ENCODE measurements at regions not wholly inside any gene's neighbourhood (a gene's known extent, or its start where the extent isn't known, plus 50 kb on each side); places are given as distances from the start of the nearest gene placed in this dataset.
A peak's percentile ranks its signal among the peaks of the same experiment; 100 is the strongest.

- no peak for TF ChIP-seq CTCF (IDR thresholded peaks at IDR 0.05)
- Histone ChIP-seq H3K4me1 (peaks cover 0 to 34% (median 16%) of the 10 kb centered on the region in 9 donors), H3K27ac (peak overlapping the region in 5 of 10 donors; percentile 33 to 86 (median 70)), H3K36me3 (no peaks in the 10 kb centered on the region), H3K4me3 (no peak overlapping the region), H3K9me3 (no peaks in the 10 kb centered on the region), H3K27me3 (no peaks in the 10 kb centered on the region)
- WGBS, 2 donors = 60 to 68% methylated on average over 8 of the region's 8 CpGs
- DNase-seq (peak; percentile 18 to 32), ATAC-seq (peak in 7 of 8 donors; percentile 41 to 89 (median 65))
- intact Hi-C loops (cut with DNase I) = no loop called here
Measured at GRCh38 chr5:68041293-68041692, 174.3 kb upstream of the PIK3R1 start.

GRCh38 chr5:68037546-68037945 is 178.0 kb upstream of the PIK3R1 start:
- ATAC-seq (peak in 1 of 8 donors; percentile 44), DNase-seq (no peak)
- H3K9me3 ChIP-seq = no peaks in the 10 kb centered on the region
- no peak overlapping the region for H3K4me3 ChIP-seq
- WGBS, 2 donors = 75 to 82% methylated on average over 6 of the region's 6 CpGs
- no peaks in the 10 kb centered on the region for H3K27me3 ChIP-seq
- intact Hi-C loops (cut with DNase I) = no loop called here
- H3K4me1 ChIP-seq = peaks cover 0 to 33% (median 26%) of the 10 kb centered on the region in 9 donors
- no peak for TF ChIP-seq CTCF (IDR thresholded peaks at IDR 0.05)
- H3K27ac ChIP-seq = no peak overlapping the region
- H3K36me3 ChIP-seq = no peaks in the 10 kb centered on the region

GRCh38 chr5:68033961-68034571 is 181.5 kb upstream of the PIK3R1 start:
- no peak overlapping the region for H3K4me3 ChIP-seq
- H3K36me3 ChIP-seq = no peaks in the 10 kb centered on the region
- WGBS, 2 donors = 88 to 89% methylated on average over 4 of the region's 4 CpGs
- no peak overlapping the region for H3K27ac ChIP-seq
- peak in 3 of 8 donors; percentile 35 to 42 (median 35) for ATAC-seq
- DNase-seq = peak; percentile 15 to 16
- no peak for TF ChIP-seq CTCF (IDR thresholded peaks at IDR 0.05)
- intact Hi-C loops (cut with DNase I) = no loop called here
- no peaks in the 10 kb centered on the region for H3K9me3 ChIP-seq
- H3K27me3 ChIP-seq = no peaks in the 10 kb centered on the region
- H3K4me1 ChIP-seq = peaks cover 0 to 19% (median 12%) of the 10 kb centered on the region in 9 donors

- ATAC-seq (no peak), DNase-seq (no peak)
- no peak overlapping the region for H3K4me3 ChIP-seq
- H3K4me1 ChIP-seq = peaks cover 0 to 27% (median 15%) of the 10 kb centered on the region in 9 donors
- no peaks in the 10 kb centered on the region for H3K36me3 ChIP-seq
- intact Hi-C loops (cut with DNase I) = no loop called here
- no peaks in the 10 kb centered on the region for H3K27me3 ChIP-seq
- H3K9me3 ChIP-seq = no peaks in the 10 kb centered on the region
- H3K27ac ChIP-seq = no peak overlapping the region
- WGBS, 2 donors = 86 to 89% methylated on average over 5 of the region's 5 CpGs
- TF ChIP-seq CTCF (IDR thresholded peaks at IDR 0.05) = no peak
Measured at GRCh38 chr5:68033029-68033428, 182.5 kb upstream of the PIK3R1 start.

Measured in heart right ventricle (tissue), 16 donors.